Activated effector memory CD4-positive, alpha-beta T cell treated with anti-CD3 and anti-CD28 coated beads, Interleukin-2, amount 50 U/mL, for 16 hours (primary cell): ENCODE measurements at regions not wholly inside any gene's neighbourhood (a gene's known extent, or its start where the extent isn't known, plus 50 kb on each side); places are given as distances from the start of the nearest gene placed in this dataset.

Experiments
- DNase-seq: peaks from one replicate; pipeline ENCODE4 v3.0.0-alpha.2; 2020

GRCh38 chr5:3217771-3218495 lies 377.7 kb upstream of the IRX1 start:
- DNase-seq: no peak

- DNase-seq: no peak
Observed at GRCh38 chr5:3217114-3217513, 378.5 kb upstream of the IRX1 start.

GRCh38 chr5:3216386-3216785 lies 379.2 kb upstream of the IRX1 start:
- no peak for DNase-seq

- no peak for DNase-seq
Observed at GRCh38 chr5:3214838-3215374, 380.7 kb upstream of the IRX1 start.

- no peak for DNase-seq
Observed at GRCh38 chr5:3214396-3214795, 381.2 kb upstream of the IRX1 start.

- no peak for DNase-seq
Observed at GRCh38 chr5:3212869-3213268, 382.8 kb upstream of the IRX1 start.

GRCh38 chr5:3210531-3210930 lies 385.1 kb upstream of the IRX1 start:
- DNase-seq: no peak

- DNase-seq: no peak
Observed at GRCh38 chr5:3209918-3210317, 385.7 kb upstream of the IRX1 start.

- no peak for DNase-seq
Observed at GRCh38 chr5:3202570-3202969, 393.1 kb upstream of the IRX1 start.

GRCh38 chr5:3201941-3202340 lies 393.7 kb upstream of the IRX1 start:
- no peak for DNase-seq

- DNase-seq: no peak
Observed at GRCh38 chr5:3201121-3201520, 394.5 kb upstream of the IRX1 start.

- no peak for DNase-seq
Observed at GRCh38 chr5:3199962-3200755, 395.5 kb upstream of the IRX1 start.

GRCh38 chr5:3198074-3198449 lies 397.6 kb upstream of the IRX1 start:
- DNase-seq: no peak

GRCh38 chr5:3197304-3198073 lies 398.1 kb upstream of the IRX1 start:
- no peak for DNase-seq

- no peak for DNase-seq
Observed at GRCh38 chr5:3195994-3196393, 399.6 kb upstream of the IRX1 start.

- DNase-seq: no peak
Observed at GRCh38 chr5:3194684-3195083, 400.9 kb upstream of the IRX1 start.

GRCh38 chr5:3194271-3194670 lies 401.4 kb upstream of the IRX1 start:
- DNase-seq: no peak

- DNase-seq: no peak
Observed at GRCh38 chr5:3191585-3191984, 404.0 kb upstream of the IRX1 start.

- DNase-seq: no peak
Observed at GRCh38 chr5:3190930-3191329, 404.7 kb upstream of the IRX1 start.

GRCh38 chr5:3190433-3190832 lies 405.2 kb upstream of the IRX1 start:
- no peak for DNase-seq

- DNase-seq: no peak
Observed at GRCh38 chr5:3187771-3188425, 407.7 kb upstream of the IRX1 start.

GRCh38 chr5:3186736-3187405 lies 408.8 kb upstream of the IRX1 start:
- no peak for DNase-seq
